ENCODE measurements at regions not wholly inside any gene's neighbourhood (a gene's known extent, or its start where the extent isn't known, plus 50 kb on each side); places are given as distances from the start of the nearest gene placed in this dataset.

DNA sequence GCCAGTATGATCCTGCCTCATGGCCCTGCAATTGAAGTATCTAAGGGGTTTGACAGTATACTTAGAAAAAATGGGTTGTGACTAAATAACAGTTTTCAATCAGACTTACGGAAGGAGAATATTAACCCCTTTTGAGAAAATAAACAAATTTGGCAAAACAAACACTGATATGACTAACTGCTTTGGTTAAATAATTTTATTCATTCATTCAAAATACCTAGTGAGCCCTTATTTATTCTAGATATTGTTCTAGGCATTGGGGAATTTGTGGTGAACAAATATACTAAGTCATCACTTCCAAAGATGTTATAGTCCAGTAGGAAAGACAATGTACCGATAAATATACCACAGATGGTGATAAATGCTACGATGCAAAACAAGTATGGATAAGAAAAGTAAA lies 358.7 kb downstream of the TGFB2 start:
- TF ChIP-seq, protein P1, sequence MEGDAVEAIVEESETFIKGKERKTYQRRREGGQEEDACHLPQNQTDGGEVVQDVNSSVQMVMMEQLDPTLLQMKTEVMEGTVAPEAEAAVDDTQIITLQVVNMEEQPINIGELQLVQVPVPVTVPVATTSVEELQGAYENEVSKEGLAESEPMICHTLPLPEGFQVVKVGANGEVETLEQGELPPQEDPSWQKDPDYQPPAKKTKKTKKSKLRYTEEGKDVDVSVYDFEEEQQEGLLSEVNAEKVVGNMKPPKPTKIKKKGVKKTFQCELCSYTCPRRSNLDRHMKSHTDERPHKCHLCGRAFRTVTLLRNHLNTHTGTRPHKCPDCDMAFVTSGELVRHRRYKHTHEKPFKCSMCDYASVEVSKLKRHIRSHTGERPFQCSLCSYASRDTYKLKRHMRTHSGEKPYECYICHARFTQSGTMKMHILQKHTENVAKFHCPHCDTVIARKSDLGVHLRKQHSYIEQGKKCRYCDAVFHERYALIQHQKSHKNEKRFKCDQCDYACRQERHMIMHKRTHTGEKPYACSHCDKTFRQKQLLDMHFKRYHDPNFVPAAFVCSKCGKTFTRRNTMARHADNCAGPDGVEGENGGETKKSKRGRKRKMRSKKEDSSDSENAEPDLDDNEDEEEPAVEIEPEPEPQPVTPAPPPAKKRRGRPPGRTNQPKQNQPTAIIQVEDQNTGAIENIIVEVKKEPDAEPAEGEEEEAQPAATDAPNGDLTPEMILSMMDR (conservative IDR thresholded peaks at IDR 0.05 in 1 of 2, IDR thresholded peaks at IDR 0.05 in 1 of 2; ENCODE audit: low read depth in 1 of 2, low read length in 2 of 2) = no peak
- TF ChIP-seq EZH2 (IDR thresholded peaks at IDR 0.05; ENCODE audit: low read length, missing control alignments) = no peak
